MG63 (cell line): ENCODE measurements at regions not wholly inside any gene's neighbourhood (a gene's known extent, or its start where the extent isn't known, plus 50 kb on each side); places are given as distances from the start of the nearest gene placed in this dataset.
"Not testable (repeated sequence)": the region's sequence is repeated elsewhere in the genome, so short reads cannot be mapped to it uniquely, and the experiment has no call there.

Experiments used
- DNase-seq: peaks from one replicate; pipeline ENCODE4 v3.0.0-alpha.2; 2020
- H3K27me3 ChIP-seq: fragments of 250-450 bp; sonication (Bioruptor Pico); 2 replicates; pipeline ENCODE4 v1.5.1; 2020; ENCODE audit warnings: mild to moderate bottlenecking, moderate library complexity
- H3K36me3 ChIP-seq: fragments of 250-450 bp; sonication (Bioruptor Pico); 2 replicates; pipeline ENCODE4 v1.5.1; 2020; ENCODE audit warnings: mild to moderate bottlenecking, moderate library complexity
- H3K4me3 ChIP-seq: fragments of 250-450 bp; sonication (Bioruptor Pico); 2 replicates; pipeline ENCODE4 v1.5.1; 2020; ENCODE audit warnings: mild to moderate bottlenecking, moderate library complexity
- H3K9me3 ChIP-seq: fragments of 250-450 bp; sonication (Bioruptor Pico); 2 replicates; pipeline ENCODE4 v1.5.1; 2020; ENCODE audit warnings: mild to moderate bottlenecking, moderate library complexity

DNA sequence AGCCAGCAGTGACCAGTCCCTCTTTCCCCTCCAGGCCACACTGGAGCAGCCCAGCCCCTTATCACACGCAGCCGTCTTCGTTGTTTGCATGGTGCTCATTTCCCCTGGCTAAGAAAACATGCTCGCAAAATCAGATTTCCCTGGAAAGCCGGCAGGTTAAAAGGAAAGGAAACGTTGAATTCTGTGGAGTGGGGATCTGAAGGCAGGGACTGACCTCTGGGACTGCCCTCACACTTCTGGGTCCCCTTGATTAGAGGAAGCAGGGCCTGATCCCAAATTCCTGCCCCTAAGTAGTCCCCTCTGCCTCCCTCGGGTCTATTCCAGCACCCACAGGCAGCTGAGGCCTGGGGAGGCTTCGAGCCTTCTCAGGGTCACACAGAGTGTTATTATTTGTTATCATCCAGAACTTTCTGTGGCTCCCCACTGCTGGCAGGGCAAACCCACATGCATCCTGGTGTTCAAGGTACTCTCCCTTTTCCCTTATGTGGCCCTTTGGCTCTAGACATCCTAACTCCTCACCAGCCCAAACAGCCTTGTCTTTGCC is 125.2 kb upstream of the ZBTB40 start:
- no peaks in the 10 kb centered on the region for H3K36me3 ChIP-seq
- H3K9me3 ChIP-seq: no peaks in the 10 kb centered on the region
- H3K27me3 ChIP-seq: no peaks in the 10 kb centered on the region
- no peak overlapping the region for H3K4me3 ChIP-seq
- no peak for DNase-seq

- Histone ChIP-seq H3K4me3 (no peak overlapping the region), H3K36me3 (no peaks in the 10 kb centered on the region), H3K27me3 (no peaks in the 10 kb centered on the region), H3K9me3 (no peaks in the 10 kb centered on the region)
- DNase-seq: no peak
Measured at GRCh38 chr1:22326931-22327330, 124.7 kb upstream of the ZBTB40 start.

- DNase-seq: no peak
- no peak overlapping the region for H3K4me3 ChIP-seq
- H3K27me3 ChIP-seq: no peaks in the 10 kb centered on the region
- H3K36me3 ChIP-seq: no peaks in the 10 kb centered on the region
- H3K9me3 ChIP-seq: no peaks in the 10 kb centered on the region
Measured at GRCh38 chr1:22327411-22327810, 124.2 kb upstream of the ZBTB40 start.

DNA sequence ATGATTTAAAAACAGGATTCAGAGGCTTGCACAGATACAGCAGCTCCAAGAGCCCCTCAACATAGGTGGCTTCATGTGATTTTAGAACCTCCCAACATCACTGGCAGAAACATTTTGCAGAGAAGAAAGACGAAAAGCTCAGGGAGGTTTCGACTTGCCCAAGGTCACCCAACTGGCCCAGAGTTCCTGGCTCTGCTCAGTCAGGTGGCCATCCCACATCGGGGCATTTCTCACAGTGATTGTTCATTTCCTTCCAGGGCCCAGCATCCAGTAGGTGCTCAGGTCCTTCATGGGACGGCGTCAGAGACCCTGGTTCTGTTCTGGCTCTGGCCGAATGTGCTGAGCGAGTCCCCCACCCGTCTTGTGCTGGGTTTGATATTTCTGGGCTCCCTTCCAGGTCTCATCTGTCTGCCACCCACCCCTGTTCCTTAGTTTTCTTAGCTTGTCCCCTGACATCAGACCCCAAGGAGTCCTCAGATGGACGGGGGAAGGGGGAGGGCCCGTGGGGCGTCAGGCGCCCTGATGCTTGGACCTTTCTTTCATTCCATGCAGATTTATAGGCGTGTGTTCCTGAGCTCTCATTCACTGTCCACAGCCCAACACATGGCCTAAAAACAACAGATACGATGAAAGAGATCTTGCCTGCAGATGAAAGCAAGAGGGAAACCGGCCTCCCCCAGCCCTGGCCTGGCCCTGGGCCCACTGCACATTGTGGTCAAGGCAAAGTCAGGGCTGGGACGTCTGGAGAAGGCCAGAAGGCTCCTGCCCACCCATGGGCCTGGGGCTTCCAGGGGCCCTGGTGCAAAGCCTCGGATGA is 123.1 kb upstream of the ZBTB40 start:
- Histone ChIP-seq H3K4me3 (no peak overlapping the region), H3K27me3 (no peaks in the 10 kb centered on the region), H3K9me3 (no peaks in the 10 kb centered on the region), H3K36me3 (no peaks in the 10 kb centered on the region)
- no peak for DNase-seq

- no peaks in the 10 kb centered on the region for H3K27me3 ChIP-seq
Measured at GRCh38 chr1:22329148-22329515, 122.5 kb upstream of the ZBTB40 start.

DNA sequence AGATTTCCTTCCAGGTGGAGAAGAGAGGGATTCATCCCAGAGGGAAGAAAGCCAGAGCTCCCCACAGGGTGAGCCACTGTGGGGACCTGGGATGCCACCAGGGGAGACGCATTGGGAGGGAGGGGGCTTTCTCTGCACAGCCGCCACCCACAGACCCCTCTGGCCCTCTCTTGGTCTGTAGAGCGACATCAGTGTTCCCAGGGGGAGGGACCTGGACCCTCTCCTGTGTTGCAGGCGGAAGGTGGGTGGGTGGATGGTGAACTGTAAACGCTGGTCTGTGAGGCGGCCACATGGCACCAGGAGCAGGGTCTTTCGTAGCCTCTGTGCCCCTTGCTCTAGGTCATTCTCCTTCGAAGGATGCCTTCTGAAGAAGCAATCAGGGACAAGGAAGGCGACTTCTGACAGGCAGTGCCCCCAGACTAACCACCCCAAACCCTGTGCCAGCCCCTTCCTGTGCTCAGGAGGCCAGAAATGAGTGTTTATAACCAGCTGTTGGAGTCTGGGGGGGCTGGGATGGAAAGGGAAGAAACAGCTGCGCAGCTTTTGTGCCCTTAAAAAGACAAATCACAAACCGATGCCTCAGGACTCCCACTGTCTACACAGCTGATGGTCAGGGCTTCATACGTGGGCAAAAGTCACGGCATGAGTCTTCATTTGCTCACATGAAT is 121.4 kb upstream of the ZBTB40 start:
- no peaks in the 10 kb centered on the region for H3K9me3 ChIP-seq
- H3K36me3 ChIP-seq: no peaks in the 10 kb centered on the region
- no peaks in the 10 kb centered on the region for H3K27me3 ChIP-seq
- no peak overlapping the region for H3K4me3 ChIP-seq
- DNase-seq: no peak

More at GRCh38 chr1:22329148-22329515, 122.5 kb upstream of the ZBTB40 start:
- no peaks in the 10 kb centered on the region for H3K36me3 ChIP-seq
- DNase-seq: no peak
- H3K4me3 ChIP-seq: no peak overlapping the region
- H3K9me3 ChIP-seq: no peaks in the 10 kb centered on the region

DNA sequence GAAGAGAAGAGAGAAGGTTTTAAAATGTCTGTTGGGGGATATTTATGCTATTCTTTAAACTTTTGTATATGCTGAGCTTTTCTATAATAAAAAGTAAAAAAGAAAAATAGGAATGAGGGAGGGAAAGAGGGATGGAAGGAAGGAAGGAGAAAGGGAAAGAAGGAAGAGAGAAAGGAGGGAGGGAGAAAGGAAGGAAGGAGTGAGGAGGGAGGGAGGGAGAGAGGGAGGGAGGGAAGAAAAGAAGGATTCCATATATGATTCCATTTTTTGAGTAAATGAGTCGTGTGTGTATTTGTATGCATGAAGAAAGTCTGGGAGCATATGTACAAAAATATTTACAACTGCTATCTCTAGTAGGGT is 120.9 kb upstream of the ZBTB40 start:
- H3K27me3 ChIP-seq: no peaks in the 10 kb centered on the region
- no peak overlapping the region for H3K4me3 ChIP-seq
- no peak for DNase-seq
- no peaks in the 10 kb centered on the region for H3K9me3 ChIP-seq
- no peaks in the 10 kb centered on the region for H3K36me3 ChIP-seq

DNA sequence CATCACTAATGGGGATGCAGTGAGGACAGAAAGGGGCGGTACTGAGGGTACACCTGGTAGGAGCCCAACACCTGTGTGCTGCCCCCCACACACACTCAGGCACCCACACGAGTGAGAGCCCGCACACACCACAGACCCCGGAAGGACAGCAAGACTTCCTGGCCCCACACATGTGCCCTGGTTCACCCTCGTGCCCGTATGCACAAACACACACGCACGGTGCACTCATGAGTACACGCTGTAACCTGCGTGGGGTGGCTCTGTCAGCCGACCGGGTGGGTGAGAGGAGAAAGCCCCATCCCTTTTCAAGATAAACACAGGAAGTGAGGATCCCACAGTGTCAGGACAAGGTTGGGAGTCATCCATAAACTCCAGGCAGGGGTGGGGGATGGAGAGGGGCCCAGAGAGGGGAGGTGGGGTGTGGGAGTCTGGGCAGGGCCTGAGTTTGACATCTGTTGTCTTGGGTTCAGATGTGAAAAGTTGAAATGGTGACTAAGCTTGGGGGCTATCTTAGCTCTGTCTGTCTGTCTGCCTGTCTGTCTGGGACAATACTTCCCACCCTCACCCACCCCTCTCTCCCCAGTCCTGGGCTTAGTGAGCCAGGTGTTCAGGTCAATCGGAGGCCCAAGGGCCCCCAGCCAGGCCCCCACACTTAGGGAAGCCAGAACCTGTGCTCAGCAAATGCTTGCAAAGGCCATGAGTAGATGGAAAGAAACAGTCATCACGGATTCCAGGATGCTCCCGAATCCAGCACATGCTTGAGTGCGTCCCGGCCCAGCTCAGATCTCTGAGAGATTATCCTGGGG is 119.8 kb upstream of the ZBTB40 start:
- DNase-seq: no peak
- H3K27me3 ChIP-seq: no peaks in the 10 kb centered on the region
- H3K36me3 ChIP-seq: no peaks in the 10 kb centered on the region
- no peaks in the 10 kb centered on the region for H3K9me3 ChIP-seq
- H3K4me3 ChIP-seq: no peak overlapping the region

- H3K4me3 ChIP-seq: no peak overlapping the region
Measured at GRCh38 chr1:22332424-22332717, 119.3 kb upstream of the ZBTB40 start.

GRCh38 chr1:22332795-22333499 is 118.7 kb upstream of the ZBTB40 start:
- Histone ChIP-seq H3K9me3 (no peaks in the 10 kb centered on the region), H3K4me3 (no peak overlapping the region), H3K27me3 (no peaks in the 10 kb centered on the region), H3K36me3 (no peaks in the 10 kb centered on the region)
- DNase-seq: no peak

More at GRCh38 chr1:22332424-22332717, 119.3 kb upstream of the ZBTB40 start:
- Histone ChIP-seq H3K9me3 (no peaks in the 10 kb centered on the region), H3K36me3 (no peaks in the 10 kb centered on the region), H3K27me3 (no peaks in the 10 kb centered on the region)
- DNase-seq: no peak

DNA sequence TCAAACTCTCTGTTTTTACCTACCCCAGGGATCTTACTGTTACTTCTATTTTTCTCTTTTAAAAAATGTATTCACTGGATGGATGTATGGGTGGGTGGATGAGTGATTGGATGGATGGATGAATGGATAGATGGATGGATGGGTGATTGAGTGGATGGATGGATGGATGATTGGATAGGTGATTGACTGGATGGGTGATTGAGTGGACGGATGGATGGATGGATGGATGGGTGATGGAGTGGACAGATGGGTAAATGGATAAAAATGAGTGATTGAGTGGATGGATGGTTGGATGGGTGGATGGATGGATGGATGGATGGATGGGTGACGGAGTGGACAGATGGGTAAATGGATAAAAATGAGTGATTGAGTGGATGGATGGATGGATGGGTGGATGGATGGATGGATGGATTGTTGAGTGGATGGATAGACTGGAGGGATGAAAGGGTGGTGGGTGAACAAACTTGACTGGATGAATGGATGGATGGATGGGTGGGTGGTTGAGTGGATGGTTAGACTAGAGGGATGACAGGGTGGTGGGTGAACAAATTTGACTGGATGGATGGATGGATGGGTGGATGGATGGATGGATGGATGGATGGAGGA is 118.0 kb upstream of the ZBTB40 start:
- no peak for DNase-seq
- no peaks in the 10 kb centered on the region for H3K36me3 ChIP-seq
- no peaks in the 10 kb centered on the region for H3K27me3 ChIP-seq

GRCh38 chr1:22334860-22335550 is 116.6 kb upstream of the ZBTB40 start:
- Histone ChIP-seq H3K4me3 (no peak overlapping the region), H3K27me3 (no peaks in the 10 kb centered on the region), H3K36me3 (no peaks in the 10 kb centered on the region), H3K9me3 (no peaks in the 10 kb centered on the region)
- DNase-seq: no peak

More for the DNA sequence above, 118.0 kb upstream of the ZBTB40 start:
- no peaks in the 10 kb centered on the region for H3K9me3 ChIP-seq
- H3K4me3 ChIP-seq: no peak overlapping the region

GRCh38 chr1:22336274-22336673 is 115.4 kb upstream of the ZBTB40 start:
- not testable (repeated sequence) for DNase-seq, H3K36me3 ChIP-seq, H3K27me3 ChIP-seq, H3K9me3 ChIP-seq, H3K4me3 ChIP-seq

DNA sequence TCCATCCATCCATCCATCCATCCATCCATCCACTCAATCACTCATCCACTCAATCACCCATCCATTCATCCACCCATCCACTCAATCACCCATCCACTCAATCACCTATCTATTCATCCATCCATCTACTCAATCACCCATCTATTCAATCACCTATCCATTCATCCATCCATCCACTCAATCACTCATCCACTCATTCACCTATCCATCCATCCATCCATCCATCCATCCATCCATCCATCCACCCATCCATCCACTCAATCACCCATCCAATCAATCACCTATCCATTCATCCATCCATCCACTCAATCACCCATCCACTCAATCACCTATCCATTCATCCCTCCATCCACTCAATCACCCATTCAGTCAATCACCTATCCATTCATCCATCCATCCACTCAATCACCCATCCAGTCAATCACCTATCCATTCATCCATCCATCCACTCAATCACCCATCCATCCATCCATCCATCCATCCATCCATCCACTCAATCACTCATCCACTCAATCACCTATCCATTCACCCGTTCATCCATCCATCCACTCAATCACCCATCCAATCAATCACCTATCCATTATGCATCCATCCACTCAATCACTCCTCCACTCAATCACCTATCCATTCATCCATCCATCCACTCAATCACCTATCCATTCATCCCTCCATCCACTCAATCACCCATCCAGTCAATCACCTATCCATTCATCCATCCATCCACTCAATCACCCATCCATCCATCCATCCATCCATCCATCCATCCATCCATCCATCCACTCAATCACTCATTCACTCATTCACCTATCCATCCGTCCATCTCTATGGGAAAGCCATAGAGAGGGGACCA is 114.7 kb upstream of the ZBTB40 start:
- H3K9me3 ChIP-seq, DNase-seq, H3K36me3 ChIP-seq: not testable (repeated sequence)

GRCh38 chr1:22338071-22338765 is 113.4 kb upstream of the ZBTB40 start:
- Histone ChIP-seq H3K4me3 (no peak overlapping the region), H3K27me3 (no peaks in the 10 kb centered on the region), H3K9me3 (no peaks in the 10 kb centered on the region), H3K36me3 (no peaks in the 10 kb centered on the region)
- DNase-seq: no peak

More for the DNA sequence above, 114.7 kb upstream of the ZBTB40 start:
- H3K27me3 ChIP-seq, H3K4me3 ChIP-seq: not testable (repeated sequence)
